GM12891 (cell line): ENCODE measurements at regions not wholly inside any gene's neighbourhood (a gene's known extent, or its start where the extent isn't known, plus 50 kb on each side); places are given as distances from the start of the nearest gene placed in this dataset.

Experiments
- POLR2A ChIP-seq: IDR thresholded peaks from 2 replicates; pipeline ENCODE4 v1.6.1; 2011; ENCODE audit warnings: low read depth, low read length, control low read depth
- POLR2AphosphoS5 ChIP-seq: IDR thresholded peaks from 2 replicates; pipeline ENCODE4 v1.6.1; 2011; ENCODE audit warnings: low read depth, low read length, control low read depth
- POU2F2 ChIP-seq: IDR thresholded peaks from 2 replicates; pipeline ENCODE4 v1.6.1; 2011; ENCODE audit warnings: low read depth, mild to moderate bottlenecking, control low read depth, low read length, moderate library complexity
- SPI1 ChIP-seq: IDR thresholded peaks from 2 replicates; pipeline ENCODE4 v1.6.1; 2011; ENCODE audit warnings: low read depth, low read length, control low read depth
- TAF1 ChIP-seq: IDR thresholded peaks from 2 replicates; pipeline ENCODE4 v1.6.1; 2011; ENCODE audit warnings: low read depth, low read length, control low read depth

GRCh38 chr6:145139895-145140294 is 595.4 kb downstream of the EPM2A start:
- TF ChIP-seq POLR2A: no peak
- no peak for TF ChIP-seq POLR2AphosphoS5
- TF ChIP-seq TAF1: no peak
- TF ChIP-seq POU2F2: no peak
- TF ChIP-seq SPI1: no peak
